Large intestine (tissue), 3 donors: ENCODE measurements at regions not wholly inside any gene's neighbourhood (a gene's known extent, or its start where the extent isn't known, plus 50 kb on each side); places are given as distances from the start of the nearest gene placed in this dataset.

Experiments used
- DNase-seq, 2 donors: peaks; one replicate each; pipeline versions ENCODE4 v3.0.0 to v3.0.0-alpha.2; 2013
- H3K27ac ChIP-seq: one replicate; pipeline ENCODE4 v1.5.1; 2013; ENCODE audit warnings: low read length
- H3K27me3 ChIP-seq: 2 replicates; pipeline ENCODE4 v1.6.1; 2013; ENCODE audit warnings: low read length; ENCODE audit not compliant: control insufficient read depth, insufficient read depth
- H3K36me3 ChIP-seq: 2 replicates; pipeline ENCODE4 v1.6.1; 2013; ENCODE audit warnings: low read length; ENCODE audit not compliant: control insufficient read depth, insufficient read depth
- H3K4me1 ChIP-seq: one replicate; pipeline ENCODE4 v1.6.1; 2013; ENCODE audit warnings: low read length; ENCODE audit not compliant: control insufficient read depth, insufficient read depth
- H3K4me3 ChIP-seq: one replicate; pipeline ENCODE4 v1.5.1; 2013; ENCODE audit warnings: low read length
- H3K9me3 ChIP-seq: one replicate; pipeline ENCODE4 v1.6.1; 2013; ENCODE audit warnings: mild to moderate bottlenecking, low read depth, low read length, moderate library complexity; ENCODE audit not compliant: control insufficient read depth
- WGBS: methylation state at CpG from one replicate; pipeline ENCODE4 v1.1.5; 2013; ENCODE audit warnings: low lambda C conversion rate; ENCODE audit not compliant: insufficient coverage; 5-methylcytosine and 5-hydroxymethylcytosine counted together

DNA sequence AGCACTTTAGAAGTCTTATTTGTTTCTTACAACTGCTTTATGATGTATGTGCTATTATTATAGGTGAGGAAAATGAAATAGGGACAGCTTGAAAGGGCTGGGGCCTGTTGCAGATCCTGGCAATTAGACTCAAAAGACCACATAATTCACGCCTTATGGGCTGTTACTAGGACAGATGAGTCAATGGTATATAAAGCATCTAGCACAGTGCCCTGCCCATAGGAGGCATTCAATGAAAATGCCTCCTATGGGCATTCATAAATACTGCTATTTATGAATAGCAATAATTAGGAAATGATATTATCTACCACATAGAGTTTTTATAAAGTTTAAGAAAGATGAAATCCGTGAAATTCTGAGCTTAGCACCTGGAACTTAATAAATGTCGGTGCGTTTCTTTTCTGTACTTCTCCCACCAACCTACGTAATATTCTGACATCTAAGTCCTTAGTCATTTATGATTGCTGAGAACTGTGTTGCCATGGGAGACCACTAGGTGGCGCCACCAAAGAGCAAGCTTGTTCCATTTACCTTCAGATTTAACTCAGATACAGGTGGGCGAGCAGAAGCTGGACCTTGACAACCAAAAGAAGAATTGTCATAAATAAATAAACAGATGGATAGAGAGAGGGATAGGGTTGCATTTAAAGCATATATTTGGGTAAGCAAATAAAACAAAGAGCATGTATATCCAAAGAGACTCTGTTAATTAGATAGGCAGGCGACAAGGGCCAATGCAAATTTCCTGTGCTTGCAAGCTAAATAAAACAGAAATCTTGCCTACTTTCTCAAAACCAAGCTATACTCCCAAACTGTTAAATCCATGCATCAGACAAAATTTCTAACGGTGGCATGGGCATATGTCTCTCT lies 699.9 kb downstream of the INHBA start:
- H3K4me3 ChIP-seq, result no peak overlapping the region
- H3K36me3 ChIP-seq, result no peaks in the 10 kb centered on the region
- no peaks in the 10 kb centered on the region for H3K4me1 ChIP-seq
- no peaks in the 10 kb centered on the region for H3K27me3 ChIP-seq
- no peaks in the 10 kb centered on the region for H3K9me3 ChIP-seq
- no peak overlapping the region for H3K27ac ChIP-seq
- no peak for DNase-seq
- 90% methylated on average over 4 of the region's 9 CpGs for WGBS

DNA sequence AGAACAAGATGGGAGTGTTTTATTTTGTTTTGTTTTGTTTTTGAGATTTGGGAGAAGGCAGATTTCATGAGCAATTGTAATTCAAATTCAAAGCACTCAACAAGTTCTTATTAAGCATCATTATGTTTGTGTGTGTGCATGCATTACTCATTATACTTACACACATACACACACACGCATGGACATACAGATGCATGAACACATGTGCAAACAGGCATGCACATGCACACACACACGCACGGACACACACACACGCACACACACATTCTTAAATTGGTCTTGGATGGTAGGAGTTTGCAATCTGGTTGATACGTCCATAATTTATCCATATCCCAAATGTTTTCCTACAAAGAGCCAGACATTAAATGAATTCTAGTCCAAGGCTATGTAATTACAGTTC lies 702.8 kb downstream of the INHBA start:
- DNase-seq, result no peak

DNA sequence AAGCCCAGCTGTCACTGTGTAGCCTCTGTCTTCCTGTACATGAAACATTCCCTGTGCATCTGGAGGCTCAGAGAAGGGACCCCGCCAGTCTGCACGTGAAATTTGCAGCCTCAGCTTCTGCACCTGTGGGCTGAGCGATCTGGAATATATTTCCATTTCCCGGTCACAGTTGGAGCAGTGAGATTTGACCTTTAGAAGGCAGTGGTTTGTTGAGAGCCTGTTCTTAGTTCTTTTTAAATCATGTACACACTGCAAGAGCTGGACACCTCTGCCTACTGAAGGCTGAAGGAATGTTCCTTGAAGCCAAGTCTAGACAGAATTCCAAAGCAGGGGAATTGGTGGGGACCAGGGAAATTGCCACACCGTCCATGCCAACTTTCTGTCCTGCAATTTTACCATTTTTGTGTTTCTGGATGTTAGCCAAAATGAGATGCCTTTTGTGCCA lies 706.6 kb downstream of the INHBA start:
- no peak overlapping the region for H3K27ac ChIP-seq
- no peaks in the 10 kb centered on the region for H3K9me3 ChIP-seq
- no peaks in the 10 kb centered on the region for H3K27me3 ChIP-seq
- H3K4me1 ChIP-seq, result no peaks in the 10 kb centered on the region
- WGBS, result 80% methylated on average over 1 of the region's 5 CpGs
- H3K4me3 ChIP-seq, result no peak overlapping the region
- no peak for DNase-seq
- no peaks in the 10 kb centered on the region for H3K36me3 ChIP-seq

More for the DNA sequence above, 702.8 kb downstream of the INHBA start:
- Histone ChIP-seq H3K27me3 (no peaks in the 10 kb centered on the region), H3K9me3 (no peaks in the 10 kb centered on the region), H3K4me1 (no peaks in the 10 kb centered on the region), H3K27ac (no peak overlapping the region), H3K4me3 (no peak overlapping the region), H3K36me3 (no peaks in the 10 kb centered on the region)
- WGBS, result 100% methylated on average over 1 of the region's 5 CpGs

DNA sequence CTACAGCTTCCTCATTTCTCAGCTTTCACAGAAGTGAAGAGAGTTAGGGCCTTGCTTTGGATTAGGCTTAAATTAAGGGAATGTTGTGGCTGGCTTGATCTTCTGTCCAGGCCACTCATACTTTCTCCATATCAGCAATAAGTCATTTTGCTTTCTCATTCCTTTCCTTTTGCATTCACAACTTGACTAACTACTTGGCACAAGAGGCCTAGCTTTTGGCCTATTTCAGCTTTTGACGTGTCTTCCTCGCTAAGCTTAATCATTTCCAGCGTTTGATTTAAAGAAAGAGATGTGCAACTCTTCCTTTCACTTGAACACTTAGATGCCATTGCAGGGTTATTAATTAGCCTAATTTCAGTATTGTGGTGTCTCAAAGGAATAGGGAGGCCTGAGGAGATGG lies 712.0 kb downstream of the INHBA start:
- DNase-seq, result no peak
- Histone ChIP-seq H3K27ac (no peak overlapping the region), H3K4me3 (no peak overlapping the region), H3K36me3 (no peaks in the 10 kb centered on the region), H3K9me3 (no peaks in the 10 kb centered on the region), H3K27me3 (no peaks in the 10 kb centered on the region), H3K4me1 (no peaks in the 10 kb centered on the region)
- whole genome bisulfite sequencing, result no CpG with 5 or more reads among the region's 3 CpGs

DNA sequence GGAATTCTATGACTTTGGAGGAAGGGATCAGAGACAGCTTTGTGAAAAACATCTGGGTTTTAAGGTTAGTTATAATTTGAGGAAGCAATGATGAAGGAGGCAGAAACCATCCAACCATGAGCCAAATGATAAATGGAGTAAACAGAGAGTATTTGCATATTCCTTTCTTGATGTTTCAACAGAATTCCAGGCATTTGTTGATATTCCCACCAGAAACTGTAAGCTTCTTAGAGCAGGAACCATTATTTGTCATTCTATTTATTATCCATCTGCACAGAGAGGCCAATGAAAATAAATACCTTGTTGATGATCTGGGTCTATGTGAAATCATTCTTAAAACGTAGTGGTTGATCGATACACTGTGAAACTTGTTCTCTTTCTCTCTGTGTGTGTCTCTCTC lies 715.3 kb downstream of the INHBA start:
- Histone ChIP-seq H3K9me3 (no peaks in the 10 kb centered on the region), H3K27ac (no peak overlapping the region), H3K36me3 (no peaks in the 10 kb centered on the region), H3K4me1 (no peaks in the 10 kb centered on the region), H3K27me3 (no peaks in the 10 kb centered on the region), H3K4me3 (no peak overlapping the region)
- no peak for DNase-seq
- 100% methylated on average over 1 of the region's 2 CpGs for WGBS

DNA sequence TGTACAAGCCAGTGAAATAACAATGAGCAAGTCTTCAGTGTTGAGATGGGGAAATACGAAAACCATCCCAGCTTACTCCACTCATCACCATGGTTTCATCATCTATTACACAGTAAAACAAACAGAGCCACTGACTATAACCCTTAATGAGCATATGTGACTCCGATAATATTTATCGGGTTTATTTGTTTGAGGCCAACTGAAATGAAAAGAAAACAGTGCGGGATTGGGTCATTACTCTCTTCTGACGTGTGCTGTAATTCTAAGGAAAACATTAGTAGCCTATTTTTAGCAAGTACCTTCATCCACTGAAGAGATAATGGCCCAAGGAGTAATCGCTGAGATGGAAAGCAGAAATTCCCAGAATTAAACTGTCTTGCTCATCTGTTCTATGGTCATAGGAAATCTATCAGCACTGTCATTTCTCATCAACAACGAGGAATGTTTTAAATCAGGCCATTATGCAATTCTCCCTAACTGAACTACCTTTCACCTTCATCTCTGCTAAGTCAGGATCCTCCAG lies 716.5 kb downstream of the INHBA start:
- Histone ChIP-seq H3K27me3 (no peaks in the 10 kb centered on the region), H3K36me3 (no peaks in the 10 kb centered on the region), H3K27ac (no peak overlapping the region), H3K9me3 (no peaks in the 10 kb centered on the region), H3K4me1 (no peaks in the 10 kb centered on the region), H3K4me3 (no peak overlapping the region)
- 44% methylated on average over 3 of the region's 7 CpGs for WGBS
- DNase-seq, result peak; percentile 12 to 16

DNA sequence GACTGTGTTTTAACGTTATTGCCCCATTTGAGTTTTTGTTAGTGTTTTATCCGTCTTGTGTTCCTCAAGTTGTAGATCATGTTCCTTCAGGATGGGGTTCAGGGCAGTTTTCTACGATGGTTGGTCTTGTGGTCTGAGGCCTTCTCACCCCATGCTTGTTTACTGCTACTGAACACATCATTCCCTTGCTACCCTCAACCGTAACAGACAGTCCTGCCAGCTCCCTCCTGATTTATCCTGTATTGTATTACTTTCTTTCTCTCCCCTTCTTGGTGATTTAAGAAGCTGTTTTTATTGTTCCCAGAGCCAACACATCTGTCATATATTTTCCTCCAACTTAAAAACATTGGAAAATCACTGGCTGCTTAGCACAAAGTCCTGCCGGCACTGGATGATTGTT lies 719.8 kb downstream of the INHBA start:
- no peaks in the 10 kb centered on the region for H3K9me3 ChIP-seq
- no peaks in the 10 kb centered on the region for H3K4me1 ChIP-seq
- H3K27me3 ChIP-seq, result no peaks in the 10 kb centered on the region
- no peak for DNase-seq
- 60% methylated on average over 1 of the region's 5 CpGs for WGBS
- H3K27ac ChIP-seq, result no peak overlapping the region
- no peaks in the 10 kb centered on the region for H3K36me3 ChIP-seq
- no peak overlapping the region for H3K4me3 ChIP-seq

DNA sequence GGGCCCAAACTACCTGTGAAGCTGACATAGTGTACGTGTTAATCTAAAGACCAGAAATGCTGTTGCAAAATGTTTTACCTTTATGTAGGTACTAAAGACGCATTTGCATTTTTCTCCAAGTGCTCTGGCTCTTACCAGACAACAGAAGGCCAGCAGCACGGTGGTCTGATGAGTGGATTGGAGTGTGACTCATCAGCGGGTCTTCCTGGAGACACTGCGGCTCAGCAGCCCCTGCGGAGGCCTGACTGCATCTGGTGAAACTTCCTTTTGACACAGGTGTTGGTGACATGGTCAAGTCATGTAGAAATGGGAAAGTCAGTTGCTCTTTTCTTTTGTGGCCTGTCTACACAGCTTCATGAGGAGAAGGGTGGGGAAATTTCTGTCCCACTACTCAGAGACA lies 723.6 kb downstream of the INHBA start:
- no peak overlapping the region for H3K27ac ChIP-seq
- no peak overlapping the region for H3K4me3 ChIP-seq
- H3K36me3 ChIP-seq, result no peaks in the 10 kb centered on the region
- no peaks in the 10 kb centered on the region for H3K9me3 ChIP-seq
- H3K4me1 ChIP-seq, result no peaks in the 10 kb centered on the region
- H3K27me3 ChIP-seq, result no peaks in the 10 kb centered on the region
- no CpG with 5 or more reads among the region's 6 CpGs for WGBS
- no peak for DNase-seq

DNA sequence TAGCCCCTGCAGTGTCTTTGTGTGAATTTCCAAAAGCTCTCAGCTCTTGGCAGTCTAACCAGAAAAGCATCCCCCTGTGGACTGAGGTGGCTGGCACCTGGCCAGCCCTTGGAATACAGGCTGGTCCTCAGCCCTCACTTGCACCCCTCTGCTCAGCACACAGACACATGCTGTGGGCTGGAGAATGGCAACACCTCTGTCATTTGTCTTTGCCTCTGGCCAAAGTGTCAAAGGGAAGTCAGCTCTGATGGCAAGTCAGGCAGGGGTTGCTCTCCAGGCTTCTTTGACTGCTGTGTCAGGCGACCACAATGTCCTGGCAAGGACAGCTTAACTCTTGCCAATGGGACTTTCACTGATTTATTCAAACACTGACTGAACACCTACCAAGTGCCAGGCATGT lies 724.8 kb downstream of the INHBA start:
- DNase-seq, result no peak
- Histone ChIP-seq H3K4me3 (no peak overlapping the region), H3K9me3 (no peaks in the 10 kb centered on the region), H3K4me1 (no peaks in the 10 kb centered on the region), H3K27ac (no peak overlapping the region), H3K27me3 (no peaks in the 10 kb centered on the region), H3K36me3 (no peaks in the 10 kb centered on the region)
- WGBS, result no CpG with 5 or more reads among the region's 1 CpG

DNA sequence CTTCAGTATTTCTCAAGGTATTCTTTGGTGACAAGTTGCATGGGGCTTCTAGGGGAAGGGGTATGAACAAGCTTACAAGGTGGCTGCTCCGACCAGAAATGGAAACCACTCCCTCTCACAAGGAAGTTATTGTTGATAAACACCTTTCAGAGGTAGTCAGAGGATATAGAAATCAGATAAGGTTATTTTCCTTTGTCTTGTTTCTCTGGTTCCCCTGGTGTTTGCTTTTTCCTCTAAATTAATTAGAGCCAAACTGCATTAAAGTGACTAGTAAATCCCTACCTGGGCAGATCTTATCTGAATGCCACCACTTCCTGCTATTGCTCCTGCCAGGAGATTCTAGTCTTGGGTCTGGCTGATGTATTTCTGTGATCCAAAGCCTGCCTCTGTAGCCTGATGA lies 725.4 kb downstream of the INHBA start:
- H3K36me3 ChIP-seq, result no peaks in the 10 kb centered on the region
- no CpG with 5 or more reads among the region's 1 CpG for WGBS
- no peaks in the 10 kb centered on the region for H3K4me1 ChIP-seq
- no peaks in the 10 kb centered on the region for H3K9me3 ChIP-seq
- no peak overlapping the region for H3K27ac ChIP-seq
- no peaks in the 10 kb centered on the region for H3K27me3 ChIP-seq
- no peak for DNase-seq
- no peak overlapping the region for H3K4me3 ChIP-seq

DNA sequence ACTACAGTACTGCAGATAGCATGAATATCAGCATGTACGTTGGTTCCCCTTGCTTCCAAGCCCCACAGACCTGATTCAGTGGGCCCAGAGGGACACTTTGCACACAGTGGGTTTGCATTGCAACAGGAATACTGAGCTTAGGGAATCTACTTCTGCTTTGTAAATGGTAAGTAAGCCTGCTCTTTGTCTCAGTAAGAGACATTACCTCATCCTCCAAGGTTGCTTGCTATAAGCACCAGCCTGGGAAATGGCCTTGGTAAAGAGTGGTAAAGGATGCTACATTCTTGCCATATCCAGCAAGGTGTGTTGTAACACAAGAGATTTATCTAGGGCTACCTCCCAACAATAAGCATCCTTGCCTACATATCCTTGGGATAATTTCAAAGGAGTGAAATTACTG lies 730.5 kb downstream of the INHBA start:
- no CpG with 5 or more reads among the region's 1 CpG for WGBS

More for the DNA sequence above, 730.5 kb downstream of the INHBA start:
- no peaks in the 10 kb centered on the region for H3K4me1 ChIP-seq
- no peak overlapping the region for H3K4me3 ChIP-seq
- no peaks in the 10 kb centered on the region for H3K27me3 ChIP-seq
- no peak for DNase-seq
- no peak overlapping the region for H3K27ac ChIP-seq
- H3K36me3 ChIP-seq, result no peaks in the 10 kb centered on the region
- H3K9me3 ChIP-seq, result no peaks in the 10 kb centered on the region
